ENCODE measurements at regions not wholly inside any gene's neighbourhood (a gene's known extent, or its start where the extent isn't known, plus 50 kb on each side); places are given as distances from the start of the nearest gene placed in this dataset.

DNA sequence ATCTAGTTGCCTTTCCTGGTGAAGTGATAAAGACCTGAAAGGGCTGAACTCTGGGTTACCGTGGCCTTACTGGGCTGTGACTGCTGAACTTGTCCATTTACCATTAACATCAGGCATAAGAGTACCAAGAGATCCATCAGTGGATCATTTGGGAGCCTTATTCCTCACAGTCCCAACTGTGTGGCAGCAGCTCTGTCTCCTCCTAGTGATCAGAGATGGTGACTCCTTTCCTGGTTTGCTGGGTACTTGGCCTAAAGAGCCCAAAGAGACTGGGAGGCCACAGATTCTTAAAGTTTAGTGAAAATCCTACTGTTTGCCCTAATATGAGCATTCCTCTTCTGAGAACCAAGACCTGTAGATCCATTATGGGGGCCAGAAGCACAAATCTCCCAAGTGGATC, 56.3 kb upstream of the ATP6AP2 start:
- Histone ChIP-seq H3K4me2 (ENCODE audit: insufficient read depth, low read length) (no peak overlapping the region), H3K9ac (ENCODE audit: low read depth, low read length) (no peak overlapping the region), H4K20me1 (ENCODE audit: insufficient read depth, low read length) (no peaks in the 10 kb centered on the region), H3K27me3 (ENCODE audit: insufficient read depth, low read length, poor library complexity) (no peaks in the 10 kb centered on the region), H3K9me3 (ENCODE audit: insufficient read depth, low read length, severe bottlenecking) (no peaks in the 10 kb centered on the region), H3K27ac (ENCODE audit: low read length) (no peak overlapping the region), H3K4me3 (ENCODE audit: low read depth in 1 of 2, low read length in 2 of 2) (no peak overlapping the region), H2AFZ (ENCODE audit: low read depth, low read length) (no peak overlapping the region), H3K79me2 (ENCODE audit: insufficient read depth, low read length) (no peaks in the 10 kb centered on the region), H3K4me1 (ENCODE audit: insufficient read depth, low read length) (no peaks in the 10 kb centered on the region), H3K36me3 (ENCODE audit: insufficient read depth, low read length) (no peaks in the 10 kb centered on the region)
- ATAC-seq (ENCODE audit: insufficient read depth, low read depth) (no peak), DNase-seq (no peak)
- TF ChIP-seq EZH2 (IDR thresholded peaks at IDR 0.05; ENCODE audit: borderline replicate concordance, low read depth, low read length, severe bottlenecking): no peak
- no peak for TF ChIP-seq CTCF (IDR thresholded peaks at IDR 0.05; ENCODE audit: borderline replicate concordance, extremely low read depth, low read length, poor library complexity, severe bottlenecking)

DNA sequence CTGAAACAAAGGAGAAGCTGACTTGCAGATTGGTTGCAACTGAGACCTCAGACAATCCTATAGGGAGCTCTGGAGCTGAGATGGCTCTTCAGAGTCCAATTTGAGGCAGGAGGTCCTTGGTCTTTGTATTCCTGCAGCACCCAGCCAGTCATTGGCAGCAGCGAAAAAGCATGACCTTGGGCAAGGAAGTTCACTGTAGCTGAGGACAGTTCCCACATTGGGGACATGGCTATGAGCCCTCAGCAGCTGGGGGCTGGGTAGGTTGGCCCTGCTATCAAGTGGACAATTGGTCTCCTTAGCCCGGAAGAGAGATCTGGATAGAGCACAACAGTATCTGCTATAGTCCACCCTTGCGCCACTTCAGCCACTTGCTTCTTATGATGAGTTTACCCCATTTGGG, 56.9 kb upstream of the ATP6AP2 start:
- no peak for DNase-seq
- H3K79me2 ChIP-seq (ENCODE audit: insufficient read depth, low read length): no peaks in the 10 kb centered on the region
- no peaks in the 10 kb centered on the region for H3K4me1 ChIP-seq (ENCODE audit: insufficient read depth, low read length)
- no peaks in the 10 kb centered on the region for H3K36me3 ChIP-seq (ENCODE audit: insufficient read depth, low read length)
- no peaks in the 10 kb centered on the region for H4K20me1 ChIP-seq (ENCODE audit: insufficient read depth, low read length)
- no peak overlapping the region for H3K27ac ChIP-seq (ENCODE audit: low read length)
- no peak overlapping the region for H2AFZ ChIP-seq (ENCODE audit: low read depth, low read length)
- TF ChIP-seq CTCF (IDR thresholded peaks at IDR 0.05; ENCODE audit: borderline replicate concordance, extremely low read depth, low read length, poor library complexity, severe bottlenecking): no peak
- no peak for TF ChIP-seq EZH2 (IDR thresholded peaks at IDR 0.05; ENCODE audit: borderline replicate concordance, low read depth, low read length, severe bottlenecking)
- no peaks in the 10 kb centered on the region for H3K27me3 ChIP-seq (ENCODE audit: insufficient read depth, low read length, poor library complexity)
- H3K9me3 ChIP-seq (ENCODE audit: insufficient read depth, low read length, severe bottlenecking): no peaks in the 10 kb centered on the region
- H3K4me2 ChIP-seq (ENCODE audit: insufficient read depth, low read length): no peak overlapping the region
- no peak overlapping the region for H3K4me3 ChIP-seq (ENCODE audit: low read depth in 1 of 2, low read length in 2 of 2)
- no peak for ATAC-seq (ENCODE audit: insufficient read depth, low read depth)
- no peak overlapping the region for H3K9ac ChIP-seq (ENCODE audit: low read depth, low read length)

GRCh38 chrX:40521868-40522450, 58.8 kb upstream of the ATP6AP2 start:
- H3K27ac ChIP-seq (ENCODE audit: low read length): no peak overlapping the region
- H3K9me3 ChIP-seq (ENCODE audit: insufficient read depth, low read length, severe bottlenecking): no peaks in the 10 kb centered on the region
- TF ChIP-seq EZH2 (IDR thresholded peaks at IDR 0.05; ENCODE audit: borderline replicate concordance, low read depth, low read length, severe bottlenecking): no peak
- TF ChIP-seq CTCF (IDR thresholded peaks at IDR 0.05; ENCODE audit: borderline replicate concordance, extremely low read depth, low read length, poor library complexity, severe bottlenecking): no peak
- H3K36me3 ChIP-seq (ENCODE audit: insufficient read depth, low read length): no peaks in the 10 kb centered on the region
- H3K79me2 ChIP-seq (ENCODE audit: insufficient read depth, low read length): no peaks in the 10 kb centered on the region
- ATAC-seq (ENCODE audit: insufficient read depth, low read depth) (no peak), DNase-seq (no peak)
- H3K9ac ChIP-seq (ENCODE audit: low read depth, low read length): no peak overlapping the region
- no peaks in the 10 kb centered on the region for H3K4me1 ChIP-seq (ENCODE audit: insufficient read depth, low read length)
- H4K20me1 ChIP-seq (ENCODE audit: insufficient read depth, low read length): no peaks in the 10 kb centered on the region
- H3K4me3 ChIP-seq (ENCODE audit: low read depth in 1 of 2, low read length in 2 of 2): no peak overlapping the region
- H3K27me3 ChIP-seq (ENCODE audit: insufficient read depth, low read length, poor library complexity): no peaks in the 10 kb centered on the region
- H3K4me2 ChIP-seq (ENCODE audit: insufficient read depth, low read length): no peak overlapping the region
- no peak overlapping the region for H2AFZ ChIP-seq (ENCODE audit: low read depth, low read length)

DNA sequence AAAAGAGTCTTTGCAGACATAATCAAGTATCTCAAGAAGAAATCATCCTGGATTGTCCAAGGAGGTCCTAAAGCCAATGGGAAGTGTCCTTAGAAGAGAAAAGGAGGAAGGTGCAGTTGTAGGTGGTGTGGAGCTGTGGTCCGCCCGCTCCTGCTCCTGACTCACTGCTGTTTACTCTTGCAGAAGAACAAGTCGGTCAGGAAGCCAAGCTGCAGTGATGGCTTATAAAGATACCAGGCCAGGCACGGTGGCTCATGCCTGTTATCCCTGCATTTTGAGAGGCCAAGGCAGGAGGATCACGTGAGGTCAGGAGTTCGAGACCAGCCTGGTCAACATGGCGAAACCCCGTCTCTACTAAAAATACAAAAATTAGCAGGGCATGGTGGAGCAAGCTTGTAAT, 66.4 kb upstream of the ATP6AP2 start:
- no peak overlapping the region for H3K4me3 ChIP-seq (ENCODE audit: low read depth in 1 of 2, low read length in 2 of 2)
- ATAC-seq (ENCODE audit: insufficient read depth, low read depth) (no peak), DNase-seq (no peak)
- no peaks in the 10 kb centered on the region for H4K20me1 ChIP-seq (ENCODE audit: insufficient read depth, low read length)
- H3K79me2 ChIP-seq (ENCODE audit: insufficient read depth, low read length): no peaks in the 10 kb centered on the region
- no peaks in the 10 kb centered on the region for H3K4me1 ChIP-seq (ENCODE audit: insufficient read depth, low read length)
- H3K27ac ChIP-seq (ENCODE audit: low read length): no peak overlapping the region
- H3K4me2 ChIP-seq (ENCODE audit: insufficient read depth, low read length): no peak overlapping the region
- H3K9ac ChIP-seq (ENCODE audit: low read depth, low read length): no peak overlapping the region
- H3K9me3 ChIP-seq (ENCODE audit: insufficient read depth, low read length, severe bottlenecking): no peaks in the 10 kb centered on the region
- H3K36me3 ChIP-seq (ENCODE audit: insufficient read depth, low read length): no peaks in the 10 kb centered on the region
- H3K27me3 ChIP-seq (ENCODE audit: insufficient read depth, low read length, poor library complexity): no peaks in the 10 kb centered on the region
- H2AFZ ChIP-seq (ENCODE audit: low read depth, low read length): no peak overlapping the region
- no peak for TF ChIP-seq CTCF (IDR thresholded peaks at IDR 0.05; ENCODE audit: borderline replicate concordance, extremely low read depth, low read length, poor library complexity, severe bottlenecking)
- no peak for TF ChIP-seq EZH2 (IDR thresholded peaks at IDR 0.05; ENCODE audit: borderline replicate concordance, low read depth, low read length, severe bottlenecking)
